GM18519 (cell line): ENCODE measurements at regions not wholly inside any gene's neighbourhood (a gene's known extent, or its start where the extent isn't known, plus 50 kb on each side); places are given as distances from the start of the nearest gene placed in this dataset.
"Not testable (repeated sequence)": the region's sequence is repeated elsewhere in the genome, so short reads cannot be mapped to it uniquely, and the experiment has no call there.

Experiments
- ATAC-seq: cut with Tn5 transposase; IDR thresholded peaks from one replicate; pipeline ENCODE4 v1.9.1; 2021; ENCODE audit warnings: mild to moderate bottlenecking, moderate library complexity; ENCODE audit not compliant: unreplicated experiment, low FRiP score

- ATAC-seq: not testable (repeated sequence)
Measured at GRCh38 chr9:65397763-65398719, 113.0 kb upstream of the FOXD4L5 start.

GRCh38 chr9:65397226-65397625 is 112.2 kb upstream of the FOXD4L5 start:
- not testable (repeated sequence) for ATAC-seq

GRCh38 chr9:65396601-65397000 is 111.6 kb upstream of the FOXD4L5 start:
- not testable (repeated sequence) for ATAC-seq

GRCh38 chr9:65395789-65396188 is 110.8 kb upstream of the FOXD4L5 start:
- ATAC-seq: not testable (repeated sequence)

- ATAC-seq: not testable (repeated sequence)
Measured at GRCh38 chr9:65395121-65395520, 110.1 kb upstream of the FOXD4L5 start.

GRCh38 chr9:65393111-65393810 is 108.3 kb upstream of the FOXD4L5 start:
- not testable (repeated sequence) for ATAC-seq

GRCh38 chr9:65392611-65393010 is 107.6 kb upstream of the FOXD4L5 start:
- not testable (repeated sequence) for ATAC-seq

- ATAC-seq: not testable (repeated sequence)
Measured at GRCh38 chr9:65389710-65390109, 104.7 kb upstream of the FOXD4L5 start.

- not testable (repeated sequence) for ATAC-seq
Measured at GRCh38 chr9:65389216-65389615, 104.2 kb upstream of the FOXD4L5 start.

- peak; percentile 93 for ATAC-seq
Measured at GRCh38 chr9:65386699-65387098, 101.7 kb upstream of the FOXD4L5 start.

GRCh38 chr9:65386191-65386590 is 101.2 kb upstream of the FOXD4L5 start:
- ATAC-seq: not testable (repeated sequence)

GRCh38 chr9:65385655-65386024 is 100.6 kb upstream of the FOXD4L5 start:
- not testable (repeated sequence) for ATAC-seq

GRCh38 chr9:65384759-65385654 is 100.0 kb upstream of the FOXD4L5 start:
- ATAC-seq: not testable (repeated sequence)

GRCh38 chr9:65384066-65384465 is 99.1 kb upstream of the FOXD4L5 start:
- ATAC-seq: not testable (repeated sequence)

- not testable (repeated sequence) for ATAC-seq
Measured at GRCh38 chr9:65383646-65384045, 98.6 kb upstream of the FOXD4L5 start.

GRCh38 chr9:65382701-65383318 is 97.8 kb upstream of the FOXD4L5 start:
- ATAC-seq: not testable (repeated sequence)
